OCI-LY1 (cell line): ENCODE measurements at regions not wholly inside any gene's neighbourhood (a gene's known extent, or its start where the extent isn't known, plus 50 kb on each side); places are given as distances from the start of the nearest gene placed in this dataset.

Experiments used
- H2AFZ ChIP-seq: fragments of 200-600 bp; sonication (generic), shearing (Covaris generic); 2 replicates; pipeline ENCODE4 v1.6.0; 2014; ENCODE audit warnings: antibody characterized with exemption, mild to moderate bottlenecking, low read length
- H3F3A ChIP-seq: fragments of 200-600 bp; sonication (generic), shearing (Covaris generic); 2 replicates; pipeline ENCODE4 v1.6.0; 2014; ENCODE audit warnings: mild to moderate bottlenecking, antibody characterized with exemption, low read length, moderate library complexity; ENCODE audit not compliant: insufficient read depth
- H3K27ac ChIP-seq: fragments of 200-600 bp; sonication (generic); 2 replicates; pipeline ENCODE4 v1.5.1; 2014; ENCODE audit warnings: low read length, mixed run types, mild to moderate bottlenecking, low read depth; ENCODE audit not compliant: poor library complexity, severe bottlenecking
- H3K27me3 ChIP-seq: fragments of 200-600 bp; sonication (generic); 2 replicates; pipeline ENCODE4 v1.6.0; 2014; ENCODE audit warnings: antibody characterized with exemption, mild to moderate bottlenecking, low read length, moderate library complexity; ENCODE audit not compliant: insufficient read depth
- H3K36me3 ChIP-seq: fragments of 200-600 bp; sonication (generic); 2 replicates; pipeline ENCODE4 v1.6.1; 2014; ENCODE audit warnings: mild to moderate bottlenecking, antibody characterized with exemption, low read length, moderate library complexity, mixed read lengths; ENCODE audit not compliant: insufficient read depth
- H3K4me1 ChIP-seq: fragments of 200-600 bp; sonication (generic); 2 replicates; pipeline ENCODE4 v1.5.1; 2014; ENCODE audit warnings: mild to moderate bottlenecking, low read length, moderate library complexity; ENCODE audit not compliant: insufficient read depth, severe bottlenecking
- H3K4me2 ChIP-seq: fragments of 200-600 bp; sonication (generic), shearing (Covaris generic); 2 replicates; pipeline ENCODE4 v1.6.1; 2014; ENCODE audit warnings: low read length
- H3K4me3 ChIP-seq: fragments of 200-600 bp; sonication (generic); 2 replicates; pipeline ENCODE4 v1.5.1; 2014; ENCODE audit warnings: low read length, low read depth, mild to moderate bottlenecking, mixed read lengths; ENCODE audit not compliant: poor library complexity, severe bottlenecking
- H3K79me2 ChIP-seq: fragments of 200-600 bp; shearing (Covaris generic); 2 replicates; pipeline ENCODE4 v1.6.1; 2016; ENCODE audit warnings: mixed run types, low read length, mixed read lengths; ENCODE audit not compliant: insufficient read depth
- H3K9ac ChIP-seq: fragments of 200-600 bp; sonication (generic), shearing (Covaris generic); 2 replicates; pipeline ENCODE4 v1.6.1; 2014; ENCODE audit warnings: mild to moderate bottlenecking, low read length, mixed read lengths
- H3K9me2 ChIP-seq: fragments of 200-600 bp; sonication (generic), shearing (Covaris generic); 2 replicates; pipeline ENCODE4 v1.6.1; 2014; ENCODE audit warnings: low read depth, mild to moderate bottlenecking, low read length, mixed read lengths
- H3K9me3 ChIP-seq: fragments of 200-600 bp; shearing (Covaris generic); 2 replicates; pipeline ENCODE4 v1.6.1; 2014; ENCODE audit warnings: low read length, mixed read lengths
- H4K20me1 ChIP-seq: fragments of 200-600 bp; sonication (generic), shearing (Covaris generic); 2 replicates; pipeline ENCODE4 v1.6.0; 2016; ENCODE audit warnings: mild to moderate bottlenecking, low read length; ENCODE audit not compliant: insufficient read depth
- EZH2 ChIP-seq: fragments of 200-600 bp; sonication (generic), shearing (Covaris generic); IDR thresholded peaks from 2 replicates; pipeline ENCODE4 v1.8.0; 2017; ENCODE audit warnings: borderline replicate concordance, mixed run types, mild to moderate bottlenecking, antibody characterized with exemption, low read length, moderate library complexity, mixed read lengths
- TF ChIP-seq, protein P1 (sequence below): fragments of 200-600 bp; sonication (generic), shearing (Covaris generic); IDR thresholded peaks from 2 replicates; pipeline ENCODE4 v1.5.1; 2017; ENCODE audit warnings: mild to moderate bottlenecking, antibody characterized with exemption, low read length, moderate library complexity, mixed read lengths

DNA sequence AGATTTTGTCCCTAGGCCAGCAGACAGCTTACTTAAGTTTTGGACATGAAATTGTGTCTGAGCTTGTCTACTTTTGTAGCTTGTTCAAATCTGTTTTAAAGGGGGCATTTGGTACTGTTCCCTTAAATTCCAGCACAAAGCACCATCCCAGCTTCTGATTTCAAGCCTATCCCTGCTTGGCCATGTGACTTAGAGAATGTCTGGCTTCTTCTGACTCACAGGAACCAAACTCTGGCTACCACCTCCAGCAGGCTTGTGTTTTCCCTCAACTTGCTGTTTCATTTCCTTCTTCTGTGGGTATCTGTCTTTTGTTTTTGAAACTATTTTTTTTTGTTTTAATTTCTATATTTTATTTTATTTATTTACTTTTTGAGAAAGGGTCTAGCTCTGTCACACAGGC is 97.9 kb upstream of the FZD8 start:
- Histone ChIP-seq H2AFZ (no peak overlapping the region), H3K4me2 (no peak overlapping the region), H3K36me3 (no peaks in the 10 kb centered on the region), H3F3A (no peaks in the 10 kb centered on the region), H3K79me2 (no peaks in the 10 kb centered on the region), H3K9ac (no peak overlapping the region), H3K27ac (no peak overlapping the region), H4K20me1 (no peaks in the 10 kb centered on the region), H3K9me3 (no peaks in the 10 kb centered on the region), H3K4me1 (no peaks in the 10 kb centered on the region), H3K9me2 (no peaks in the 10 kb centered on the region), H3K4me3 (no peak overlapping the region), H3K27me3 (no peaks in the 10 kb centered on the region)
- TF ChIP-seq, protein P1, sequence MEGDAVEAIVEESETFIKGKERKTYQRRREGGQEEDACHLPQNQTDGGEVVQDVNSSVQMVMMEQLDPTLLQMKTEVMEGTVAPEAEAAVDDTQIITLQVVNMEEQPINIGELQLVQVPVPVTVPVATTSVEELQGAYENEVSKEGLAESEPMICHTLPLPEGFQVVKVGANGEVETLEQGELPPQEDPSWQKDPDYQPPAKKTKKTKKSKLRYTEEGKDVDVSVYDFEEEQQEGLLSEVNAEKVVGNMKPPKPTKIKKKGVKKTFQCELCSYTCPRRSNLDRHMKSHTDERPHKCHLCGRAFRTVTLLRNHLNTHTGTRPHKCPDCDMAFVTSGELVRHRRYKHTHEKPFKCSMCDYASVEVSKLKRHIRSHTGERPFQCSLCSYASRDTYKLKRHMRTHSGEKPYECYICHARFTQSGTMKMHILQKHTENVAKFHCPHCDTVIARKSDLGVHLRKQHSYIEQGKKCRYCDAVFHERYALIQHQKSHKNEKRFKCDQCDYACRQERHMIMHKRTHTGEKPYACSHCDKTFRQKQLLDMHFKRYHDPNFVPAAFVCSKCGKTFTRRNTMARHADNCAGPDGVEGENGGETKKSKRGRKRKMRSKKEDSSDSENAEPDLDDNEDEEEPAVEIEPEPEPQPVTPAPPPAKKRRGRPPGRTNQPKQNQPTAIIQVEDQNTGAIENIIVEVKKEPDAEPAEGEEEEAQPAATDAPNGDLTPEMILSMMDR, result no peak
- TF ChIP-seq EZH2, result no peak

DNA sequence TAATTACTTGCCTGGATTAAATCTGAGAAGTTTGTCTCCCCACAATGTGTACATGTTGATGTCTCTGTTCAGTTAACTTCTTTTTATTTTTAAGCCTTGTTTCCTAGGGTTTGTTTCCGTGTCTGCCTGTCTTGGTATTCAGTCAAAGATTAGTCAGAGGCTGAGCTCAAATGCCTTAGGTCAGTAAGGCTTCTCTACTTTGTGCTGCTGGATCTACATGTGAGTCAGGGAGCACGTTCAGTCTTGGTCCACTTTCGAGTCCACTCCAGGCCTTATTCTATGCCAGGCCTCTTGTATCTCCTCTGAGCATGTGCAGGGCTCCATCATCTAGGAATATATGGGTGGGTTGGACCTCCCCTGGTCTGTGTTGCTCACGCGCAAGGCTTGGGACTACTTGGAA is 93.3 kb upstream of the FZD8 start:
- H3K4me3 ChIP-seq, result no peak overlapping the region
- no peak overlapping the region for H2AFZ ChIP-seq
- TF ChIP-seq, protein P1, result no peak
- no peak for TF ChIP-seq EZH2
- no peak overlapping the region for H3K9ac ChIP-seq
- H3K4me1 ChIP-seq, result no peaks in the 10 kb centered on the region
- H3K36me3 ChIP-seq, result no peaks in the 10 kb centered on the region
- H3K4me2 ChIP-seq, result no peak overlapping the region
- H3K79me2 ChIP-seq, result no peaks in the 10 kb centered on the region
- no peaks in the 10 kb centered on the region for H3K27me3 ChIP-seq
- no peaks in the 10 kb centered on the region for H4K20me1 ChIP-seq
- no peak overlapping the region for H3K27ac ChIP-seq
- H3K9me2 ChIP-seq, result no peaks in the 10 kb centered on the region
- H3K9me3 ChIP-seq, result no peaks in the 10 kb centered on the region
- no peaks in the 10 kb centered on the region for H3F3A ChIP-seq

DNA sequence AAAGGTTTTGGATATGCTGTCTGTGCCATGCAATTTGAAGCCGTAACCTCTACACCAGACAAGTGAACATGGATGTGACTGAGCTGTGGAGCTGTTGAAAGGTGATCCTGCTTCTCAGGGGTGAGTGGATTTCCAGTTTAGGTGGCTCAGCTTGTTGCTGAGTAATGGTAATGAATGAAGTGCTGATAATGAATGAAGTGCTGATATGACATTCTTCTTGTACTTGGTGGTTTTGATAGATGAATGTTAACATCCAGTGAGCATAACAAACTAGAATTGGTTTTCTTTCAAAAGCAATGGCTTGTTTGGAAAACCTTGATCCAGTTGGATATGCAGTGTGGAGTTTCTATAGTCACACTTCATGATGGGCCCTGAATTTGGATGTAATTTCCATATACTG is 89.7 kb upstream of the FZD8 start:
- Histone ChIP-seq H3K4me1 (no peaks in the 10 kb centered on the region), H3K9me3 (no peaks in the 10 kb centered on the region), H4K20me1 (no peaks in the 10 kb centered on the region), H2AFZ (no peak overlapping the region), H3F3A (no peaks in the 10 kb centered on the region), H3K79me2 (no peaks in the 10 kb centered on the region), H3K4me2 (no peak overlapping the region), H3K27me3 (no peaks in the 10 kb centered on the region), H3K9ac (no peak overlapping the region), H3K27ac (no peak overlapping the region), H3K9me2 (no peaks in the 10 kb centered on the region), H3K4me3 (no peak overlapping the region), H3K36me3 (no peaks in the 10 kb centered on the region)
- no peak for TF ChIP-seq EZH2
- TF ChIP-seq, protein P1, result no peak
